Transverse colon (tissue), 4 donors: ENCODE measurements at regions not wholly inside any gene's neighbourhood (a gene's known extent, or its start where the extent isn't known, plus 50 kb on each side); places are given as distances from the start of the nearest gene placed in this dataset.

ENCODE experiments used
- DNase-seq: peaks from one replicate; pipeline ENCODE4 v3.0.0-alpha.2; 2019
- H3K27ac ChIP-seq, 4 donors: fragments of 200-600 bp; sonication (generic); 2 replicates each; pipeline ENCODE4 v1.5.1; 2016 to 2018; ENCODE audit warnings: inconsistent platforms in 4 of 4
- H3K27me3 ChIP-seq: fragments of 200-600 bp; sonication (generic); 2 replicates; pipeline ENCODE4 v1.5.1; 2017; ENCODE audit warnings: inconsistent platforms
- H3K36me3 ChIP-seq, 4 donors: fragments of 200-600 bp; sonication (generic); 2 replicates each; pipeline ENCODE4 v1.5.1; 2017 to 2019; ENCODE audit warnings: inconsistent platforms in 4 of 4
- H3K4me1 ChIP-seq, 4 donors: fragments of 200-600 bp; sonication (generic); 2 replicates each; pipeline ENCODE4 v1.5.1; 2017 to 2020; ENCODE audit warnings: inconsistent platforms in 4 of 4
- H3K4me3 ChIP-seq, 4 donors: fragments of 200-600 bp; sonication (generic); 1 replicate in 1 of 4; 2 replicates in 3 of 4; pipeline versions ENCODE4 v1.5.1 to v1.6.1; 2017 to 2019; ENCODE audit warnings: inconsistent platforms in 4 of 4
- H3K9me3 ChIP-seq, 2 donors: fragments of 200-600 bp; sonication (generic); 2 replicates each; pipeline ENCODE4 v1.5.1; 2017 to 2019; ENCODE audit warnings: inconsistent platforms in 2 of 2
- CTCF ChIP-seq, 5 experiments: fragments of 200-600 bp in 3 of 5; fragments of 450-650 bp in 2 of 5; sonication (generic) in 3 of 5; IDR thresholded peaks; 1 replicate in 2 of 5; 2 replicates in 3 of 5; pipeline ENCODE4 v1.5.1; 2016 to 2017; ENCODE audit warnings: antibody characterized with exemption in 5 of 5, inconsistent platforms in 3 of 5, mild to moderate bottlenecking in 2 of 5, moderate library complexity in 1 of 5
- EP300 ChIP-seq: sonication (generic); formaldehyde crosslinking; IDR thresholded peaks from one replicate; pipeline ENCODE4 v1.6.1; 2017; ENCODE audit warnings: antibody characterized with exemption, low read depth
- POLR2A ChIP-seq: fragments of 450-650 bp; IDR thresholded peaks from one replicate; pipeline ENCODE4 v1.6.1; 2016; ENCODE audit warnings: antibody characterized with exemption, mild to moderate bottlenecking, moderate library complexity
- POLR2AphosphoS5 ChIP-seq, 3 donors: sonication (generic); formaldehyde crosslinking; IDR thresholded peaks; one replicate each; pipeline ENCODE4 v1.6.1; 2016; ENCODE audit warnings: antibody characterized with exemption in 3 of 3
- WGBS, 2 donors: methylation state at CpG; one replicate each; pipeline ENCODE4 v1.1.5; 2018; ENCODE audit warnings: low coverage in 1 of 2; 5-methylcytosine and 5-hydroxymethylcytosine counted together
- in situ Hi-C, 4 donors: fragments of 200-750 bp; cut with MboI; loops; one replicate each; pipeline versions ENCODE4 v1.15.0 to v1.15.1; 2017; ENCODE audit warnings: low sequenced_read_pairs in 3 of 4, low pct_ligation_motif_present in 1 of 4, low pct_unique_long_range_greater_than_20kb in 1 of 4
- intact Hi-C: fragments of 100-400 bp; cut with DNase I; formaldehyde crosslinking; loops from one replicate; pipeline ENCODE4 v1.15.1; 2023; ENCODE audit warnings: low total_unique reads

- WGBS, 2 donors, result 88 to 90% methylated on average over 1 of the region's 1 CpG
- no peaks in the 10 kb centered on the region for H3K4me1 ChIP-seq
- in situ Hi-C loops, result no loop called here
- no peaks in the 10 kb centered on the region for H3K27me3 ChIP-seq
- H3K9me3 ChIP-seq, result no peaks in the 10 kb centered on the region
- no peak for DNase-seq
- TF ChIP-seq POLR2A (no peak), CTCF (IDR thresholded peaks at IDR 0.05) (no peak), POLR2AphosphoS5 (IDR thresholded peaks at IDR 0.05) (no peak), EP300 (no peak)
- H3K4me3 ChIP-seq, result no peak overlapping the region
- H3K36me3 ChIP-seq, result no peaks in the 10 kb centered on the region
- intact Hi-C loops, result loop anchor here (5.0 kb wide), 1 partner anchor 187 kb away; no protein-coding TSS in a partner anchor
- H3K27ac ChIP-seq, result no peak overlapping the region
Observed at GRCh38 chr11:79535606-79536005, 94.8 kb upstream of the TENM4 start.

DNA sequence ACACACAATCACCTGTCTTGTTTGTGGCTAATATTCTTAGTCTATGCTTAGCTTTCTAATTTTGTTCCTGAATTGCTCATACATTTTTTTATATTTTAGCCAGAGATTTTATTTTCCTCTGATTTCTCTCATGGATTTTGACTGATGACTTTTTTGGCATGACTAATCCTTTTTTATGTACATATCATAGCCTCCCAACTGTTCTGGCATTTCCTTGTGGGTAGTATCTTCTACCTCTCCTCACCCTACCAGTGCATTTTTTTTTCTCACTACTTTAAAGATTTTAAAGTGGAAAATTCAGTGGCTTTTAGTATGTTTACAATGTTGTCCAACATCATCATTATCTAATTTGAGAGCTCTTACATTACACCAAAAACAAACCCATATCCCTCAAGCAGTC is 84.4 kb upstream of the TENM4 start:
- in situ Hi-C loops (no loop called here), intact Hi-C loops (no loop called here)
- no peaks in the 10 kb centered on the region for H3K4me1 ChIP-seq
- no peak for DNase-seq
- no peak for TF ChIP-seq EP300
- no peak for TF ChIP-seq POLR2AphosphoS5 (IDR thresholded peaks at IDR 0.05)
- TF ChIP-seq CTCF (IDR thresholded peaks at IDR 0.05), result no peak
- no peak for TF ChIP-seq POLR2A
- H3K27ac ChIP-seq, result no peak overlapping the region
- no peaks in the 10 kb centered on the region for H3K27me3 ChIP-seq
- no peak overlapping the region for H3K4me3 ChIP-seq
- no peaks in the 10 kb centered on the region for H3K36me3 ChIP-seq
- H3K9me3 ChIP-seq, result no peaks in the 10 kb centered on the region

GRCh38 chr11:79522626-79523025 is 81.8 kb upstream of the TENM4 start:
- DNase-seq, result no peak
- H3K4me3 ChIP-seq, result no peak overlapping the region
- TF ChIP-seq CTCF (IDR thresholded peaks at IDR 0.05), result no peak
- no peak for TF ChIP-seq POLR2AphosphoS5 (IDR thresholded peaks at IDR 0.05)
- no peak for TF ChIP-seq POLR2A
- TF ChIP-seq EP300, result no peak
- H3K9me3 ChIP-seq, result no peaks in the 10 kb centered on the region
- H3K36me3 ChIP-seq, result no peaks in the 10 kb centered on the region
- 67 to 83% methylated on average over 1 of the region's 1 CpG for WGBS, 2 donors
- intact Hi-C loops, result no loop called here
- no peaks in the 10 kb centered on the region for H3K27me3 ChIP-seq
- no peak overlapping the region for H3K27ac ChIP-seq
- in situ Hi-C loops, result no loop called here
- no peaks in the 10 kb centered on the region for H3K4me1 ChIP-seq

DNA sequence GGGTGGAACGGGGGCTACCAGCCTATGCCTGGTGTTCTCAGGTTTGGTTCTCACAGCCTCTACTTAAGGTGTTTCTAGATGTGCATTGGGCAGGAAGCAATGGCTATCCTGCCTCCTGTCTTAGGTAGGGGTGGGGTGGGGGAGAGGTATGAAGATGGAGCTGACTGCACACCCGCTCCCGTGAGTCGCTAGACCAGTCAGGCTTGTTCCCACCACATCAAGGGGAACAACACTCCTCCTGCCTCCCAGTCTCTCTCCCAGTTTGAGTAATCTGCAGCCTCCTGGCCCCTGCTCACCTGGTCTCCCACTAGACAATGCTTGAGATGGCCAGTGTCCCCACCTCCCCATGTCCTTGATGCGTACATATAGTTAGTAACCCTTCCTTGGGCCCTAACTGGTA is 79.3 kb upstream of the TENM4 start:
- no peak overlapping the region for H3K27ac ChIP-seq
- H3K4me3 ChIP-seq, result no peak overlapping the region
- intact Hi-C loops (no loop called here), in situ Hi-C loops (no loop called here)
- TF ChIP-seq POLR2A (no peak), CTCF (IDR thresholded peaks at IDR 0.05) (no peak), EP300 (no peak), POLR2AphosphoS5 (IDR thresholded peaks at IDR 0.05) (no peak)
- no peaks in the 10 kb centered on the region for H3K27me3 ChIP-seq
- no peaks in the 10 kb centered on the region for H3K36me3 ChIP-seq
- H3K4me1 ChIP-seq, result no peaks in the 10 kb centered on the region
- WGBS, 2 donors, result 86% methylated on average over 5 of the region's 5 CpGs; no CpG with 5 or more reads in 1 of the 2 donors
- no peaks in the 10 kb centered on the region for H3K9me3 ChIP-seq
- DNase-seq, result no peak
